GM20000 (cell line): ENCODE measurements at regions not wholly inside any gene's neighbourhood (a gene's known extent, or its start where the extent isn't known, plus 50 kb on each side); places are given as distances from the start of the nearest gene placed in this dataset.

Experiments
- DNase-seq: peaks from one replicate; pipeline ENCODE4 v3.0.0; 2012; ENCODE audit warnings: low spot score
- CTCF ChIP-seq: IDR thresholded peaks from 2 replicates; pipeline ENCODE4 v1.5.1; 2012; ENCODE audit warnings: mild to moderate bottlenecking, control low read depth; ENCODE audit errors: extremely low read depth, missing control alignments

- no peak for DNase-seq
- TF ChIP-seq CTCF: no peak
Measured at GRCh38 chr1:216926720-216927510, 203.7 kb upstream of the ESRRG start.

GRCh38 chr1:216925962-216926625, 202.9 kb upstream of the ESRRG start:
- no peak for TF ChIP-seq CTCF
- no peak for DNase-seq

DNA sequence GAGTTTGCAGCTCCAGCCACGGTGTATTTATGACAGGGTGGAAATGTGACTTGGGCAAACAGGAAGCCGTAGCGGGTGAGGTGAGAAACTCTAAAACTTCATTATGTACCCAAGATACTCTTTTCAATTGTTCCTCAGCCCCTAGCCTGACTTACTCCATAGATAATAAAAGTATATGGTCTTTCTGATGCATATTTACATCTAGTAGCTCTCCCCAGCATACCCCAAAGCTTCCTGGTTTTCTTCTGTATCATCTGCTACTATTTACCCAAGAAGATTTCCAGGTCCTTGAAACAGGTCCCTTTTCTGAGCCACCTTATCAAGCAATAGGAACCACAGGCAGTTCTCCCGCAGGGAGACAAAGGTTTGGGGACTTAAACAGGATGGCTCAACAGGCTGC, 201.5 kb upstream of the ESRRG start:
- DNase-seq: no peak
- no peak for TF ChIP-seq CTCF

GRCh38 chr1:216923601-216924000, 200.4 kb upstream of the ESRRG start:
- no peak for TF ChIP-seq CTCF
- no peak for DNase-seq

DNA sequence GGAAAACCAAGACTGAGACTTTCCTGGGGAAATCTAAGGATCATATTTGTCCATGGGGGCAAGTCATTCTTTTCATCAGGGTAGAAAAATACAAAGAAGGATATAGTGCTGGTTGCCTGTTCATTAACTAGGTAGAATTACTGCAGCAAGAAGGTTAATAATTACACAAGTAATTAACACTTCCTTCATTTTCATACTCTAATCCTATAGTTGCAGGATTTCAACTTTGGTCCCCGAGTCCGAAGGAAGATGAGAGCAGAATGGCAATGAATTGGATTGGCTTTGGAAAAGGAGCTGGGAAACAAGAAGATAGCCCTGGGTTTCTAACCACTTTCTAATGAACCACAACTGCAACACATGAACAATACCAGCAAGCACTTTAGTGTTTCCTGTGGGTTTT, 199.2 kb upstream of the ESRRG start:
- no peak for TF ChIP-seq CTCF
- no peak for DNase-seq

- no peak for DNase-seq
- no peak for TF ChIP-seq CTCF
Measured at GRCh38 chr1:216921866-216922265, 198.6 kb upstream of the ESRRG start.
